ENCODE measurements at regions not wholly inside any gene's neighbourhood (a gene's known extent, or its start where the extent isn't known, plus 50 kb on each side); places are given as distances from the start of the nearest gene placed in this dataset.

DNA sequence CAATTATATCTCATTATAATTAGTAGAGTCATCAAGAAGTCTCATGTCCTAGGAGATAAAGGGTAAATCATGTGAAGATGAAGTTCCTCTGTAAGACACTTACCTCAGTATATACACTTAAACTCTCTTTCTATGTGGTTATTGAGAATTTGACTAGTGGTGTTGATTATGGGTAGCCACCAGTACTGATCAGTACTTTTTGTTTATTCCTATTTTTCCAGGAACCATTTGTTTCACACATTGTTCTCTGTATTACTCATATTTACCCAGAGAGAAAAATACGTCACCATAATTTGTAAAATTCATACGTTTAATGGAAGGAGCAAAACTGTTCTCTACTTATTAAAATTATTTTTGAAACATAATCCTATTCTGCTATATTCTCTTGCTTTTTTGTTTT is 55.8 kb upstream of the PRDM8 start:
- H2AFZ ChIP-seq = no peak overlapping the region

DNA sequence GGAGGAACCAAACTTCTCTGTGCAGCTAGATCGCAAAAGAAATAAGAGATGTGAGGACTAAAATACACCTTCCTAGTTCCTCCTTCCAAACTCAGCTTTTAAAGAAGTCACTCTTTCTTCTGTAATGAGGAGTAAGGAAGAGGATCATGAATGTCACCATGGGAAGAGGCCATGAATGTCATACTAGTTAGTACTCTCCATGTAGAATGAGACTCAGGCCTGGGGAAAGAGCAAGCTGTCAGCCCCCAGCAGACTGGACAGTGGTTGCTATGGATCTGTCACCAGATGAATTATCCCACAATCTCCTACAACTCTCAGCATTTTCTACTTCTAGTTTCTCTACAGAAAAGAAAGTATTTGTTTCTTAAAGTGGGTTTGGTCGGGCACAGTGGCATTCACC is 57.1 kb upstream of the PRDM8 start:
- DNase-seq (ENCODE audit: low spot score) = no peak
- WGBS (ENCODE audit: low lambda C conversion rate, missing lambda C conversion rate) = 76% methylated on average over 2 of the region's 2 CpGs
- Histone ChIP-seq H3K79me2 (no peaks in the 10 kb centered on the region), H3K27ac (no peak overlapping the region), H3K4me3 (no peak overlapping the region), H3K9me3 (ENCODE audit: low read depth) (no peaks in the 10 kb centered on the region), H3K36me3 (replicated peaks; ENCODE audit: insufficient read depth, low read depth) (no peaks in the 10 kb centered on the region), H2AFZ (no peak overlapping the region), H3K9me2 (replicated peaks; ENCODE audit: insufficient read depth) (no peaks in the 10 kb centered on the region), H3K27me3 (no peaks in the 10 kb centered on the region), H4K20me1 (ENCODE audit: insufficient read depth, poor library complexity, severe bottlenecking) (no peaks in the 10 kb centered on the region), H3K4me1 (ENCODE audit: insufficient read depth) (peaks cover 1% of the 10 kb centered on the region), H3K4me2 (no peak overlapping the region)
- TF ChIP-seq EZH2 (IDR thresholded peaks at IDR 0.05; ENCODE audit: borderline replicate concordance) = no peak
- TF ChIP-seq, protein P1, sequence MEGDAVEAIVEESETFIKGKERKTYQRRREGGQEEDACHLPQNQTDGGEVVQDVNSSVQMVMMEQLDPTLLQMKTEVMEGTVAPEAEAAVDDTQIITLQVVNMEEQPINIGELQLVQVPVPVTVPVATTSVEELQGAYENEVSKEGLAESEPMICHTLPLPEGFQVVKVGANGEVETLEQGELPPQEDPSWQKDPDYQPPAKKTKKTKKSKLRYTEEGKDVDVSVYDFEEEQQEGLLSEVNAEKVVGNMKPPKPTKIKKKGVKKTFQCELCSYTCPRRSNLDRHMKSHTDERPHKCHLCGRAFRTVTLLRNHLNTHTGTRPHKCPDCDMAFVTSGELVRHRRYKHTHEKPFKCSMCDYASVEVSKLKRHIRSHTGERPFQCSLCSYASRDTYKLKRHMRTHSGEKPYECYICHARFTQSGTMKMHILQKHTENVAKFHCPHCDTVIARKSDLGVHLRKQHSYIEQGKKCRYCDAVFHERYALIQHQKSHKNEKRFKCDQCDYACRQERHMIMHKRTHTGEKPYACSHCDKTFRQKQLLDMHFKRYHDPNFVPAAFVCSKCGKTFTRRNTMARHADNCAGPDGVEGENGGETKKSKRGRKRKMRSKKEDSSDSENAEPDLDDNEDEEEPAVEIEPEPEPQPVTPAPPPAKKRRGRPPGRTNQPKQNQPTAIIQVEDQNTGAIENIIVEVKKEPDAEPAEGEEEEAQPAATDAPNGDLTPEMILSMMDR (IDR thresholded peaks at IDR 0.05; ENCODE audit: poor library complexity) = no peak
- TF ChIP-seq EZH2phosphoT487 (IDR thresholded peaks at IDR 0.05; ENCODE audit: low read depth, severe bottlenecking, unreplicated experiment) = no peak

More for the DNA sequence above, 55.8 kb upstream of the PRDM8 start:
- Histone ChIP-seq H3K79me2 (no peaks in the 10 kb centered on the region), H3K4me3 (no peak overlapping the region), H3K27me3 (no peaks in the 10 kb centered on the region), H4K20me1 (ENCODE audit: insufficient read depth, poor library complexity, severe bottlenecking) (no peaks in the 10 kb centered on the region), H3K4me1 (ENCODE audit: insufficient read depth) (no peaks in the 10 kb centered on the region), H3K36me3 (replicated peaks; ENCODE audit: insufficient read depth, low read depth) (no peaks in the 10 kb centered on the region), H3K9me2 (replicated peaks; ENCODE audit: insufficient read depth) (no peaks in the 10 kb centered on the region), H3K4me2 (no peak overlapping the region), H3K27ac (no peak overlapping the region), H3K9me3 (ENCODE audit: low read depth) (no peaks in the 10 kb centered on the region)
- TF ChIP-seq, protein P1 (IDR thresholded peaks at IDR 0.05; ENCODE audit: poor library complexity) = no peak
- no peak for TF ChIP-seq EZH2 (IDR thresholded peaks at IDR 0.05; ENCODE audit: borderline replicate concordance)
- TF ChIP-seq EZH2phosphoT487 (IDR thresholded peaks at IDR 0.05; ENCODE audit: low read depth, severe bottlenecking, unreplicated experiment) = no peak
- WGBS (ENCODE audit: low lambda C conversion rate, missing lambda C conversion rate) = 89% methylated on average over 2 of the region's 2 CpGs
- no peak for DNase-seq (ENCODE audit: low spot score)

GRCh38 chr4:80139671-80140070 is 57.6 kb upstream of the PRDM8 start:
- Histone ChIP-seq H3K4me2 (no peak overlapping the region), H3K27ac (no peak overlapping the region), H3K9me3 (ENCODE audit: low read depth) (no peaks in the 10 kb centered on the region), H3K4me1 (ENCODE audit: insufficient read depth) (peaks cover 2% of the 10 kb centered on the region), H3K79me2 (no peaks in the 10 kb centered on the region), H3K27me3 (no peaks in the 10 kb centered on the region), H2AFZ (no peak overlapping the region), H3K4me3 (no peak overlapping the region), H3K9me2 (replicated peaks; ENCODE audit: insufficient read depth) (no peaks in the 10 kb centered on the region), H4K20me1 (ENCODE audit: insufficient read depth, poor library complexity, severe bottlenecking) (no peaks in the 10 kb centered on the region), H3K36me3 (replicated peaks; ENCODE audit: insufficient read depth, low read depth) (no peaks in the 10 kb centered on the region)
- no peak for DNase-seq (ENCODE audit: low spot score)
- no peak for TF ChIP-seq EZH2 (IDR thresholded peaks at IDR 0.05; ENCODE audit: borderline replicate concordance)
- TF ChIP-seq, protein P1 (IDR thresholded peaks at IDR 0.05; ENCODE audit: poor library complexity) = no peak
- no peak for TF ChIP-seq EZH2phosphoT487 (IDR thresholded peaks at IDR 0.05; ENCODE audit: low read depth, severe bottlenecking, unreplicated experiment)
- WGBS (ENCODE audit: low lambda C conversion rate, missing lambda C conversion rate) = 92% methylated on average over 3 of the region's 3 CpGs
